Neural cell (in vitro differentiated cells): ENCODE measurements at regions not wholly inside any gene's neighbourhood (a gene's known extent, or its start where the extent isn't known, plus 50 kb on each side); places are given as distances from the start of the nearest gene placed in this dataset.

ENCODE experiments used
- H2AFZ ChIP-seq: fragments of 200-600, 300-800 bp; sonication (generic), shearing (Covaris generic); 2 replicates; pipeline ENCODE4 v1.6.0; 2014; ENCODE audit warnings: low read depth, mild to moderate bottlenecking, antibody characterized with exemption, low read length, moderate library complexity
- H3F3A ChIP-seq: fragments of 200-600 bp; shearing (Covaris generic); 2 replicates; pipeline ENCODE4 v1.6.1; 2016; ENCODE audit warnings: mild to moderate bottlenecking, moderate library complexity, mixed read lengths, antibody characterized with exemption, low read length; ENCODE audit not compliant: insufficient read depth, poor library complexity, severe bottlenecking
- H3K27ac ChIP-seq: fragments of 200-600, 300-800 bp; sonication (generic), shearing (Covaris generic); 2 replicates; pipeline ENCODE4 v1.5.1; 2014; ENCODE audit warnings: mild to moderate bottlenecking, low read length, moderate library complexity
- H3K27me3 ChIP-seq: fragments of 300-800, 200-600 bp; sonication (generic), shearing (Covaris generic); 2 replicates; pipeline ENCODE4 v1.6.0; 2014; ENCODE audit warnings: mild to moderate bottlenecking, low read depth, low read length, moderate library complexity; ENCODE audit not compliant: insufficient read depth
- H3K36me3 ChIP-seq: fragments of 300-800, 200-600 bp; sonication (generic), shearing (Covaris generic); 2 replicates; pipeline ENCODE4 v1.5.1; 2014; ENCODE audit warnings: mild to moderate bottlenecking, antibody characterized with exemption, low read length, moderate library complexity; ENCODE audit not compliant: insufficient read depth
- H3K4me2 ChIP-seq: fragments of 300-800, 200-600 bp; sonication (generic), shearing (Covaris generic); 2 replicates; pipeline ENCODE4 v1.6.0; 2014; ENCODE audit warnings: mild to moderate bottlenecking, low read length
- H3K4me3 ChIP-seq: fragments of 300-800, 200-600 bp; sonication (generic), shearing (Covaris generic); 2 replicates; pipeline ENCODE4 v1.5.1; 2014; ENCODE audit warnings: mild to moderate bottlenecking, low read length, moderate library complexity
- H3K79me2 ChIP-seq: fragments of 200-600 bp; shearing (Covaris generic); replicated peaks from 2 replicates; pipeline ENCODE4 v1.6.0; 2014; ENCODE audit warnings: mild to moderate bottlenecking, low read length, moderate library complexity; ENCODE audit not compliant: insufficient read depth
- H3K9ac ChIP-seq: fragments of 300-800, 200-600 bp; sonication (generic), shearing (Covaris generic); 2 replicates; pipeline ENCODE4 v1.6.1; 2016; ENCODE audit warnings: mild to moderate bottlenecking, low read length, mixed read lengths
- H3K9me2 ChIP-seq: fragments of 200-600 bp; shearing (Covaris generic); 2 replicates; pipeline ENCODE4 v1.6.1; 2016; ENCODE audit warnings: mild to moderate bottlenecking, low read length, mixed read lengths; ENCODE audit not compliant: insufficient read depth
- H3K9me3 ChIP-seq: fragments of 200-600, 300-800 bp; sonication (generic), shearing (Covaris generic); 2 replicates; pipeline ENCODE4 v1.6.1; 2016; ENCODE audit warnings: mild to moderate bottlenecking, mixed run types, low read length, moderate library complexity, mixed read lengths
- H4K20me1 ChIP-seq: fragments of 200-600 bp; shearing (Covaris generic); 2 replicates; pipeline ENCODE4 v1.6.1; 2016; ENCODE audit warnings: mild to moderate bottlenecking, mixed run types; ENCODE audit not compliant: insufficient read depth
- EP300 ChIP-seq: fragments of 450-650 bp; conservative IDR thresholded peaks from 2 replicates; pipeline ENCODE4 v1.6.1; 2014; ENCODE audit warnings: antibody characterized with exemption, mild to moderate bottlenecking, moderate library complexity; ENCODE audit not compliant: poor library complexity, severe bottlenecking
- EZH2 ChIP-seq: fragments of 200-600, 300-800 bp; shearing (Covaris generic), sonication (generic); IDR thresholded peaks from 2 replicates; pipeline ENCODE4 v1.6.1; 2014; ENCODE audit warnings: antibody characterized with exemption, low read length, borderline replicate concordance, mild to moderate bottlenecking; ENCODE audit not compliant: insufficient read depth, poor library complexity, severe bottlenecking
- MXI1 ChIP-seq: fragments of 450-650 bp; conservative IDR thresholded peaks from 2 replicates; pipeline ENCODE4 v1.6.1; 2014; ENCODE audit warnings: antibody characterized with exemption, mild to moderate bottlenecking; ENCODE audit not compliant: poor library complexity, severe bottlenecking
- POLR2AphosphoS5 ChIP-seq: IDR thresholded peaks from 2 replicates; pipeline ENCODE4 v1.6.1; 2012
- RAD21 ChIP-seq: fragments of 450-650 bp; conservative IDR thresholded peaks from 2 replicates; pipeline ENCODE4 v1.6.1; 2014; ENCODE audit warnings: antibody characterized with exemption, mild to moderate bottlenecking, moderate library complexity
- SMC3 ChIP-seq: fragments of 450-650 bp; conservative IDR thresholded peaks from 2 replicates; pipeline ENCODE4 v1.6.1; 2014; ENCODE audit warnings: antibody characterized with exemption, mild to moderate bottlenecking, moderate library complexity; ENCODE audit not compliant: poor library complexity
- TAF1 ChIP-seq: IDR thresholded peaks from 2 replicates; pipeline ENCODE4 v1.6.1; 2012; ENCODE audit warnings: low read depth
- TF ChIP-seq, protein P1 (sequence below): fragments of 450-650 bp; IDR thresholded peaks from 2 replicates; pipeline ENCODE4 v1.5.1; 2014; ENCODE audit warnings: antibody characterized with exemption, mild to moderate bottlenecking, moderate library complexity; ENCODE audit not compliant: poor library complexity, severe bottlenecking
- TF ChIP-seq, protein P2 (sequence below): IDR thresholded peaks from 2 replicates; pipeline ENCODE4 v1.6.1; 2012; ENCODE audit warnings: borderline replicate concordance

DNA sequence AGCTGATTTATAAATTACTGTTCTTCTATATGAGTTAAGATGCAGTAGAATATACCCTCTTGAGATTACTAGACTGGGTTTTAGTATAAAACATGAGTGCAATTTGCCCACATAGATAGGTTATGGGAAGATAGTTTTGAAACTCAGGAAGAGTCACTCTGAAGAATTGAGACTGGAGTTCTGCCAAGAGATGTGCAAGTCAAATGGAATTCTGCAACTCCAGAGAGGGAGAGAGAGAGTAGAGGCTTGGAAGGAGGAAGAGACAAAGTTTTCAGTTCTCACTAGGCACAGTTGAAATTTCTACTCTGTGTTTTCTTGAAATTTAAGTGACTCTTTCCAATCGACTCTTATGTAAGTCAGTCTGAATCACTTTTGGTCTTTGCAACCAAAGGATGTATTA is 878.8 kb downstream of the TSN start:
- TF ChIP-seq TAF1 (no peak), MXI1 (no peak), SMC3 (no peak), RAD21 (no peak), POLR2AphosphoS5 (no peak), EZH2 (no peak), EP300 (no peak)
- TF ChIP-seq, protein P1, sequence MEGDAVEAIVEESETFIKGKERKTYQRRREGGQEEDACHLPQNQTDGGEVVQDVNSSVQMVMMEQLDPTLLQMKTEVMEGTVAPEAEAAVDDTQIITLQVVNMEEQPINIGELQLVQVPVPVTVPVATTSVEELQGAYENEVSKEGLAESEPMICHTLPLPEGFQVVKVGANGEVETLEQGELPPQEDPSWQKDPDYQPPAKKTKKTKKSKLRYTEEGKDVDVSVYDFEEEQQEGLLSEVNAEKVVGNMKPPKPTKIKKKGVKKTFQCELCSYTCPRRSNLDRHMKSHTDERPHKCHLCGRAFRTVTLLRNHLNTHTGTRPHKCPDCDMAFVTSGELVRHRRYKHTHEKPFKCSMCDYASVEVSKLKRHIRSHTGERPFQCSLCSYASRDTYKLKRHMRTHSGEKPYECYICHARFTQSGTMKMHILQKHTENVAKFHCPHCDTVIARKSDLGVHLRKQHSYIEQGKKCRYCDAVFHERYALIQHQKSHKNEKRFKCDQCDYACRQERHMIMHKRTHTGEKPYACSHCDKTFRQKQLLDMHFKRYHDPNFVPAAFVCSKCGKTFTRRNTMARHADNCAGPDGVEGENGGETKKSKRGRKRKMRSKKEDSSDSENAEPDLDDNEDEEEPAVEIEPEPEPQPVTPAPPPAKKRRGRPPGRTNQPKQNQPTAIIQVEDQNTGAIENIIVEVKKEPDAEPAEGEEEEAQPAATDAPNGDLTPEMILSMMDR, result no peak
- TF ChIP-seq, protein P2, sequence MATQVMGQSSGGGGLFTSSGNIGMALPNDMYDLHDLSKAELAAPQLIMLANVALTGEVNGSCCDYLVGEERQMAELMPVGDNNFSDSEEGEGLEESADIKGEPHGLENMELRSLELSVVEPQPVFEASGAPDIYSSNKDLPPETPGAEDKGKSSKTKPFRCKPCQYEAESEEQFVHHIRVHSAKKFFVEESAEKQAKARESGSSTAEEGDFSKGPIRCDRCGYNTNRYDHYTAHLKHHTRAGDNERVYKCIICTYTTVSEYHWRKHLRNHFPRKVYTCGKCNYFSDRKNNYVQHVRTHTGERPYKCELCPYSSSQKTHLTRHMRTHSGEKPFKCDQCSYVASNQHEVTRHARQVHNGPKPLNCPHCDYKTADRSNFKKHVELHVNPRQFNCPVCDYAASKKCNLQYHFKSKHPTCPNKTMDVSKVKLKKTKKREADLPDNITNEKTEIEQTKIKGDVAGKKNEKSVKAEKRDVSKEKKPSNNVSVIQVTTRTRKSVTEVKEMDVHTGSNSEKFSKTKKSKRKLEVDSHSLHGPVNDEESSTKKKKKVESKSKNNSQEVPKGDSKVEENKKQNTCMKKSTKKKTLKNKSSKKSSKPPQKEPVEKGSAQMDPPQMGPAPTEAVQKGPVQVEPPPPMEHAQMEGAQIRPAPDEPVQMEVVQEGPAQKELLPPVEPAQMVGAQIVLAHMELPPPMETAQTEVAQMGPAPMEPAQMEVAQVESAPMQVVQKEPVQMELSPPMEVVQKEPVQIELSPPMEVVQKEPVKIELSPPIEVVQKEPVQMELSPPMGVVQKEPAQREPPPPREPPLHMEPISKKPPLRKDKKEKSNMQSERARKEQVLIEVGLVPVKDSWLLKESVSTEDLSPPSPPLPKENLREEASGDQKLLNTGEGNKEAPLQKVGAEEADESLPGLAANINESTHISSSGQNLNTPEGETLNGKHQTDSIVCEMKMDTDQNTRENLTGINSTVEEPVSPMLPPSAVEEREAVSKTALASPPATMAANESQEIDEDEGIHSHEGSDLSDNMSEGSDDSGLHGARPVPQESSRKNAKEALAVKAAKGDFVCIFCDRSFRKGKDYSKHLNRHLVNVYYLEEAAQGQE, result no peak
- Histone ChIP-seq H3K9me3 (no peaks in the 10 kb centered on the region), H3K79me2 (no peaks in the 10 kb centered on the region), H3K4me2 (no peak overlapping the region), H3K27ac (no peak overlapping the region), H3F3A (no peaks in the 10 kb centered on the region), H3K27me3 (no peaks in the 10 kb centered on the region), H4K20me1 (no peaks in the 10 kb centered on the region), H3K9me2 (no peaks in the 10 kb centered on the region), H3K36me3 (no peaks in the 10 kb centered on the region), H3K4me3 (no peak overlapping the region), H3K9ac (no peak overlapping the region), H2AFZ (no peak overlapping the region)

DNA sequence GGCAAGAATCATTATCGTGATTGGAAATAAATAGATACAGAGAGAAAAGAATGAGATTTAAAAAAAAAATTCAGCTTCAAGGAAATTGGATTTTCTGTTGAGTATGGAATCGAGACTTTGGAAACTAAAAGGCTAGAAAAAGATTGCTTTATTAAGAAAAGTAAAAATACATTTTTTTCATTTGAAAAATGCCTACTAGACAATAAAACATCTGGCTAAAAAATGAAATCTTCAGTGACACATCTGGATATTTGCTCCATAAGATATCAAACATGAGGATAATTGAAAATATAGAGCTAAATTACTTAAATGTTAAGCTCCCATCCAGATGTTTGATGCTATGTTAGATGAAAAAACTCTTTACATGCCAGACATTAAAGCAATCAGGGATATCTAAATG is 879.5 kb downstream of the TSN start:
- no peaks in the 10 kb centered on the region for H4K20me1 ChIP-seq
- H3K9me3 ChIP-seq, result no peaks in the 10 kb centered on the region
- H2AFZ ChIP-seq, result no peak overlapping the region
- TF ChIP-seq, protein P2, result no peak
- no peaks in the 10 kb centered on the region for H3K27me3 ChIP-seq
- H3F3A ChIP-seq, result no peaks in the 10 kb centered on the region
- H3K4me2 ChIP-seq, result no peak overlapping the region
- no peak overlapping the region for H3K27ac ChIP-seq
- H3K36me3 ChIP-seq, result no peaks in the 10 kb centered on the region
- H3K79me2 ChIP-seq, result no peaks in the 10 kb centered on the region
- no peaks in the 10 kb centered on the region for H3K9me2 ChIP-seq
- H3K4me3 ChIP-seq, result no peak overlapping the region
- no peak overlapping the region for H3K9ac ChIP-seq
